MCF 10A (cell line): ENCODE measurements at regions not wholly inside any gene's neighbourhood (a gene's known extent, or its start where the extent isn't known, plus 50 kb on each side); places are given as distances from the start of the nearest gene placed in this dataset.

ENCODE experiments used
- BruUV-seq: library from RNA; stranded (reverse); fragments of 400-500 nt; replicated peaks from 2 replicates; lab custom pipeline; 2021; lab: Mats Ljungman, UMichigan
- CTCF ChIA-PET: fragments of 300-600 bp; sonication (Branson Sonifier 250); formaldehyde crosslinking; extraction: SDS; loops from one replicate; lab custom pipeline; 2021; ENCODE audit warnings: antibody characterized with exemption, inconsistent platforms; lab: Yijun Ruan, JAX
- POLR2A ChIA-PET: fragments of 300-600, 350-650 bp; sonication (Branson Sonifier 250); formaldehyde crosslinking; extraction: SDS; loops from one replicate; lab custom pipeline; 2020; ENCODE audit warnings: antibody characterized with exemption, inconsistent platforms; lab: Yijun Ruan, JAX
- DNase-seq: peaks from one replicate; pipeline ENCODE4 v3.0.0-alpha.2; 2018; ENCODE audit not compliant: unreplicated experiment
- H3K27ac Mint-ChIP-seq: one replicate; pipeline ENCODE4 v1.8.0; 2022; ENCODE audit warnings: mild to moderate bottlenecking, low read depth, mixed read lengths; ENCODE audit not compliant: unreplicated experiment
- H3K27me3 Mint-ChIP-seq: one replicate; pipeline ENCODE4 v1.8.0; 2022; ENCODE audit warnings: mixed read lengths; ENCODE audit not compliant: insufficient read depth, unreplicated experiment
- H3K36me3 Mint-ChIP-seq: one replicate; pipeline ENCODE4 v1.8.0; 2022; ENCODE audit warnings: mild to moderate bottlenecking, moderate library complexity, mixed read lengths; ENCODE audit not compliant: insufficient read depth, unreplicated experiment
- H3K4me1 Mint-ChIP-seq: one replicate; pipeline ENCODE4 v1.8.0; 2022; ENCODE audit warnings: mixed read lengths; ENCODE audit not compliant: insufficient read depth, unreplicated experiment
- H3K4me3 Mint-ChIP-seq: one replicate; pipeline ENCODE4 v1.8.0; 2022; ENCODE audit warnings: mild to moderate bottlenecking, moderate library complexity, mixed read lengths; ENCODE audit not compliant: unreplicated experiment
- H3K9me3 Mint-ChIP-seq: one replicate; pipeline ENCODE4 v1.8.0; 2022; ENCODE audit warnings: mixed read lengths; ENCODE audit not compliant: unreplicated experiment
- CTCF ChIP-seq: fragments of 200-600 bp; IDR thresholded peaks from one replicate; pipeline ENCODE4 v1.8.0; 2022; ENCODE audit warnings: antibody characterized with exemption, mild to moderate bottlenecking; ENCODE audit not compliant: unreplicated experiment
- intact Hi-C: fragments of 100-400 bp; cut with micrococcal nuclease; formaldehyde crosslinking; loops from 2 replicates; pipeline ENCODE4 v1.14.1; 2022

GRCh38 chr5:66518753-66519152 lies 77.4 kb upstream of the MAST4 start:
- CTCF ChIA-PET: no interaction called here
- no peaks in the 10 kb centered on the region for H3K4me1 Mint-ChIP-seq
- intact Hi-C loops: no loop called here
- no peaks in the 10 kb centered on the region for H3K36me3 Mint-ChIP-seq
- TF ChIP-seq CTCF: no peak
- H3K9me3 Mint-ChIP-seq: peaks cover 14% of the 10 kb centered on the region
- POLR2A ChIA-PET: no interaction called here
- no TSS peak for BruUV-seq
- no peak overlapping the region for H3K27ac Mint-ChIP-seq
- H3K4me3 Mint-ChIP-seq: no peak overlapping the region
- DNase-seq: no peak
- H3K27me3 Mint-ChIP-seq: no peaks in the 10 kb centered on the region

- no peak overlapping the region for H3K27ac Mint-ChIP-seq
- DNase-seq: no peak
- H3K4me3 Mint-ChIP-seq: no peak overlapping the region
- no TSS peak for BruUV-seq
- no peaks in the 10 kb centered on the region for H3K4me1 Mint-ChIP-seq
- ChIA-PET POLR2A (no interaction called here), CTCF (no interaction called here)
- no peak for TF ChIP-seq CTCF
- H3K36me3 Mint-ChIP-seq: no peaks in the 10 kb centered on the region
- no peaks in the 10 kb centered on the region for H3K27me3 Mint-ChIP-seq
- intact Hi-C loops: no loop called here
- H3K9me3 Mint-ChIP-seq: peaks cover 14% of the 10 kb centered on the region
Observed at GRCh38 chr5:66519626-66520025, 76.6 kb upstream of the MAST4 start.

GRCh38 chr5:66520854-66521253 lies 75.3 kb upstream of the MAST4 start:
- Mint-ChIP-seq H3K27me3 (no peaks in the 10 kb centered on the region), H3K27ac (no peak overlapping the region), H3K4me3 (no peak overlapping the region), H3K4me1 (no peaks in the 10 kb centered on the region), H3K9me3 (peaks cover 14% of the 10 kb centered on the region), H3K36me3 (no peaks in the 10 kb centered on the region)
- DNase-seq: no peak
- BruUV-seq: no TSS peak
- ChIA-PET POLR2A (interaction anchor here (0.8 kb wide), 1 partner anchor 9 kb away, joined by 3 read pairs; no protein-coding TSS in a partner anchor), CTCF (no interaction called here)
- no peak for TF ChIP-seq CTCF
- intact Hi-C loops: no loop called here

- CTCF ChIA-PET: interaction anchor here (0.5 kb wide), 1 partner anchor 70 kb away, joined by 5 read pairs; no protein-coding TSS in a partner anchor
- no peak overlapping the region for H3K4me3 Mint-ChIP-seq
- no peaks in the 10 kb centered on the region for H3K4me1 Mint-ChIP-seq
- H3K27me3 Mint-ChIP-seq: no peaks in the 10 kb centered on the region
- DNase-seq: no peak
- no peaks in the 10 kb centered on the region for H3K9me3 Mint-ChIP-seq
- intact Hi-C loops: no loop called here
- BruUV-seq: no TSS peak
- no peak overlapping the region for H3K27ac Mint-ChIP-seq
- no peaks in the 10 kb centered on the region for H3K36me3 Mint-ChIP-seq
- POLR2A ChIA-PET: interaction anchor here (1.1 kb wide), 1 partner anchor 13 kb away, joined by 3 read pairs; no protein-coding TSS in a partner anchor
- no peak for TF ChIP-seq CTCF
Observed at GRCh38 chr5:66527478-66528035, 68.6 kb upstream of the MAST4 start.
